ENCODE measurements at regions not wholly inside any gene's neighbourhood (a gene's known extent, or its start where the extent isn't known, plus 50 kb on each side); places are given as distances from the start of the nearest gene placed in this dataset.

DNA sequence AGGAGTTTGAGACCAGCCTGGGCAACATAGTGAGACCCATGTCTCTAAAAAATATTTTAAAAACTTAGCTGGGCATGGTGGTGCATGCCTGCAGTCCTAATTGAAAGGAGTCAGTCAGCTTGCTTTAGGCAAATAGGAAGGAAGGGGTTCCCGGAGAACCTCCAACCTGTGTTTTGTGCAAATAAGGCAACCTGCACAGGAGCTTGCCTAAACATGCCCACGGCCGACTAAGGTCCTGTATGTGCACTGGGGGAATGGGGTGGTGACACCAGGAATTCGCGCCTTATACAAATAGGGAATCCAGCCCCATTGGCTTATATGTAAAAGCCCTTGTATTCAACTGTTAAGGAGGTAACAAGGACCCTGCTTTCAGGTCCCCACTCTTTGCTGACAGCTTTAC, 429.2 kb upstream of the ZP4 start:
- 0% methylated on average over 5 of the region's 5 CpGs for whole genome bisulfite sequencing (ENCODE audit: insufficient coverage, low coverage, missing lambda C conversion rate)
- no TSS peak for BruUV-seq (replicated peaks)
- intact Hi-C loops (cut with micrococcal nuclease): no loop called here
- H3K79me2 ChIP-seq (ENCODE audit: control insufficient read depth, insufficient read depth, low read length): no peaks in the 10 kb centered on the region
- no peaks in the 10 kb centered on the region for H3K4me1 ChIP-seq (replicated peaks in 1 of 2; ENCODE audit: control insufficient read depth in 2 of 2, insufficient read depth in 2 of 2, low read length in 2 of 2)
- H3K36me3 ChIP-seq (ENCODE audit: control insufficient read depth, insufficient read depth, low read length): no peaks in the 10 kb centered on the region
- no peak overlapping the region for H2AFZ ChIP-seq (ENCODE audit: low read depth, low read length)
- no peak overlapping the region for H3K4me3 ChIP-seq
- H3K9ac ChIP-seq (ENCODE audit: insufficient read depth in 1 of 2, low read depth in 2 of 2, low read length in 2 of 2): no peak overlapping the region
- POLR2A ChIA-PET: no interaction called here
- no peak overlapping the region for H3K4me2 ChIP-seq (ENCODE audit: insufficient read depth, low read length)
- no peaks in the 10 kb centered on the region for H3K9me1 ChIP-seq (ENCODE audit: control insufficient read depth, insufficient read depth, low read length)
- ATAC-seq: no peak
- H3K9me3 ChIP-seq (replicated peaks; ENCODE audit: control insufficient read depth, insufficient read depth, low read depth, low read length): no peaks in the 10 kb centered on the region
- no peak for TF ChIP-seq KLF10 (CRISPR knock-in tag; IDR thresholded peaks at IDR 0.05)
- TF ChIP-seq, protein P1, sequence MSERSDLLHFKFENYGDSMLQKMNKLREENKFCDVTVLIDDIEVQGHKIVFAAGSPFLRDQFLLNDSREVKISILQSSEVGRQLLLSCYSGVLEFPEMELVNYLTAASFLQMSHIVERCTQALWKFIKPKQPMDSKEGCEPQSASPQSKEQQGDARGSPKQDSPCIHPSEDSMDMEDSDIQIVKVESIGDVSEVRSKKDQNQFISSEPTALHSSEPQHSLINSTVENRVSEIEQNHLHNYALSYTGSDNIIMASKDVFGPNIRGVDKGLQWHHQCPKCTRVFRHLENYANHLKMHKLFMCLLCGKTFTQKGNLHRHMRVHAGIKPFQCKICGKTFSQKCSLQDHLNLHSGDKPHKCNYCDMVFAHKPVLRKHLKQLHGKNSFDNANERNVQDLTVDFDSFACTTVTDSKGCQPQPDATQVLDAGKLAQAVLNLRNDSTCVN (CRISPR knock-in tag; IDR thresholded peaks at IDR 0.05): no peak
- TF ChIP-seq NCOA6 (IDR thresholded peaks at IDR 0.05): no peak
- TF ChIP-seq CHCHD3 (CRISPR knock-in tag; IDR thresholded peaks at IDR 0.05): no peak
- no peak for TF ChIP-seq ZNF778 (CRISPR knock-in tag; IDR thresholded peaks at IDR 0.05)
- TF ChIP-seq ZFP36 (IDR thresholded peaks at IDR 0.05; ENCODE audit: low read depth, low read length, partially characterized antibody): no peak
- no peaks in the 10 kb centered on the region for H3K27me3 ChIP-seq (ENCODE audit: control insufficient read depth in 2 of 2, insufficient read depth in 2 of 2, low read length in 2 of 2)
- FAIRE-seq: no peak
- in situ Hi-C loops (cut with MboI): no loop called here
- DNase-seq (ENCODE audit: extremely low read depth in 1 of 4, low spot score in 3 of 4): no peak
- no peaks in the 10 kb centered on the region for H4K20me1 ChIP-seq (replicated peaks; ENCODE audit: control insufficient read depth, insufficient read depth, low read length)
- CTCF ChIA-PET (ENCODE audit: low intra/inter-chr PET ratio): no interaction called here
- no peak overlapping the region for H3K27ac ChIP-seq (ENCODE audit: extremely low read depth, low read depth, low read length)

Data from K562 (cell line).